Stomach (tissue), 8 donors: ENCODE measurements at regions not wholly inside any gene's neighbourhood (a gene's known extent, or its start where the extent isn't known, plus 50 kb on each side); places are given as distances from the start of the nearest gene placed in this dataset.

Experiments
- DNase-seq, 2 donors: peaks; one replicate each; pipeline versions ENCODE4 v3.0.0 to v3.0.0-alpha.2; 2013 to 2019
- H3K27ac ChIP-seq, 5 donors: fragments of 200-600 bp in 4 of 5; sonication (generic) in 4 of 5; one replicate each; pipeline ENCODE4 v1.5.1; 2013 to 2019; ENCODE audit warnings: mild to moderate bottlenecking in 1 of 5, moderate library complexity in 1 of 5
- H3K27me3 ChIP-seq, 3 donors: fragments of 200-600 bp; sonication (generic); one replicate each; pipeline ENCODE4 v1.5.1; 2017 to 2019; ENCODE audit warnings: mixed run types in 1 of 3
- H3K36me3 ChIP-seq, 4 donors: fragments of 200-600 bp; sonication (generic); 1 replicate in 3 of 4; 2 replicates in 1 of 4; pipeline ENCODE4 v1.5.1; 2016 to 2019
- H3K4me1 ChIP-seq, 4 donors: fragments of 200-600 bp; sonication (generic); one replicate each; pipeline ENCODE4 v1.5.1; 2016 to 2019
- H3K4me3 ChIP-seq, 4 donors: fragments of 200-600 bp; sonication (generic) in 3 of 4; one replicate each; pipeline ENCODE4 v1.5.1; 2016 to 2019; ENCODE audit warnings: mild to moderate bottlenecking in 1 of 4
- H3K9me3 ChIP-seq, 4 donors: fragments of 200-600 bp; sonication (generic); one replicate each; pipeline ENCODE4 v1.5.1; 2016 to 2019
- CTCF ChIP-seq, 7 experiments: fragments of 450-650 bp in 4 of 7; fragments of 200-600 bp in 3 of 7; sonication (generic) in 3 of 7; IDR thresholded peaks; one replicate each; pipeline ENCODE4 v1.5.1; 2016 to 2019; ENCODE audit warnings: antibody characterized with exemption in 7 of 7, control low read depth in 2 of 7, mild to moderate bottlenecking in 1 of 7
- EP300 ChIP-seq: sonication (generic); formaldehyde crosslinking; IDR thresholded peaks from one replicate; pipeline ENCODE4 v1.6.1; 2017; ENCODE audit warnings: antibody characterized with exemption
- POLR2A ChIP-seq, 4 donors: fragments of 450-650 bp; IDR thresholded peaks; one replicate each; pipeline ENCODE4 v1.6.1; 2016; ENCODE audit warnings: antibody characterized with exemption in 4 of 4, control low read depth in 2 of 4, mild to moderate bottlenecking in 1 of 4, moderate library complexity in 1 of 4
- POLR2AphosphoS5 ChIP-seq, 3 donors: sonication (generic); formaldehyde crosslinking; IDR thresholded peaks; one replicate each; pipeline ENCODE4 v1.6.1; 2016; ENCODE audit warnings: antibody characterized with exemption in 3 of 3
- WGBS, 5 donors: extraction: QIAGEN DNeasy Blood & Tissue Kit in 3 of 5; methylation state at CpG; one replicate each; pipeline versions ENCODE4 v1.1.5 to v1.1.7; 2013 to 2018; 5-methylcytosine and 5-hydroxymethylcytosine counted together
- intact Hi-C: fragments of 100-400 bp; cut with DNase I; formaldehyde crosslinking; loops from one replicate; pipeline ENCODE4 v1.15.1; 2023; ENCODE audit warnings: low total_unique reads
- donor health status: healthy with polysubstance abuse.
- donor health status: Bipolar disorder and iron deficiency.
- donor health status: healthy.

- Histone ChIP-seq H3K9me3 (no peaks in the 10 kb centered on the region), H3K4me3 (no peak overlapping the region), H3K36me3 (no peaks in the 10 kb centered on the region), H3K27ac (no peak overlapping the region), H3K27me3 (peaks cover 0 to 10% (median 0%) of the 10 kb centered on the region in 3 donors), H3K4me1 (no peaks in the 10 kb centered on the region)
- TF ChIP-seq POLR2AphosphoS5 (IDR thresholded peaks at IDR 0.05), result no peak
- no peak for TF ChIP-seq CTCF (IDR thresholded peaks at IDR 0.05)
- TF ChIP-seq POLR2A (IDR thresholded peaks at IDR 0.05), result no peak
- TF ChIP-seq EP300, result no peak
- peak in 1 of 2 donors; percentile 42 for DNase-seq
- intact Hi-C loops, result no loop called here
- WGBS, 5 donors, result 57 to 63% (median 60%) methylated on average over 4 of the region's 4 CpGs
Observed at GRCh38 chr6:88538130-88538706, 372.1 kb upstream of the CNR1 start.

DNA sequence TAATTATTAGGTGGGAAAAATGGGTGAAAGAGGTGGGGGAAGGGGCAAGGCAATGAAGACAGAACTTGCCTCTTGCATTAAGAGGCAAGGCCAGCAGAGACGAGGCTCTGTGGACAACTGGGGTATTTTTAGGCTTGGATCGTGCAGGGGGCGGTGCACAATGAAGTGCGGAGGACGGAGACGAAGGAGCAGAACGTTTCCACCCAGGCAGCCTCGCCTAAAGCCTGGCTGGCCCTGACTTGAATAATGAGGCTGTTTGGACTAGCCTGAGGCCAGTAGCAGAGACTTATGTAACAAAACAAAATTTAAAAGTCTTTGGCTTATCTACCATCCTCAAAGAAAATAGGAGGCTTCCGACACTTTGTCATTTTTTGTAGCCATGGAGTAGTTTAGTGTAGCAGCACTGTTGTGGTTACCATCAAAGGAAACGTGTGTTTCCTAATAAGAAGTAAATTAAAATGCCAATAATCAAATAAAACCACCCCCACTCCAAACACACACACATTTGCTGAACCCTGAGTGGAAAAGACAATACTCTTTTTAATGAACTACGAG lies 370.0 kb upstream of the CNR1 start:
- H3K27ac ChIP-seq, result no peak overlapping the region
- H3K4me1 ChIP-seq, result no peaks in the 10 kb centered on the region
- H3K9me3 ChIP-seq, result no peaks in the 10 kb centered on the region
- no peak for TF ChIP-seq EP300
- TF ChIP-seq CTCF (IDR thresholded peaks at IDR 0.05), result no peak
- no peak for TF ChIP-seq POLR2A (IDR thresholded peaks at IDR 0.05)
- TF ChIP-seq POLR2AphosphoS5 (IDR thresholded peaks at IDR 0.05), result no peak
- peaks cover 0 to 10% (median 0%) of the 10 kb centered on the region in 3 donors for H3K27me3 ChIP-seq
- no peak for DNase-seq
- intact Hi-C loops, result no loop called here
- WGBS, 5 donors, result 53 to 66% (median 62%) methylated on average over 11 of the region's 11 CpGs
- no peaks in the 10 kb centered on the region for H3K36me3 ChIP-seq
- no peak overlapping the region for H3K4me3 ChIP-seq

GRCh38 chr6:88535306-88535705 lies 369.2 kb upstream of the CNR1 start:
- Histone ChIP-seq H3K9me3 (no peaks in the 10 kb centered on the region), H3K4me3 (no peak overlapping the region), H3K27me3 (peaks cover 0 to 10% (median 0%) of the 10 kb centered on the region in 3 donors), H3K4me1 (no peaks in the 10 kb centered on the region), H3K27ac (no peak overlapping the region), H3K36me3 (no peaks in the 10 kb centered on the region)
- WGBS, 5 donors, result 17 to 50% (median 47%) methylated on average over 1 of the region's 1 CpG
- no peak for TF ChIP-seq POLR2AphosphoS5 (IDR thresholded peaks at IDR 0.05)
- TF ChIP-seq POLR2A (IDR thresholded peaks at IDR 0.05), result no peak
- TF ChIP-seq EP300, result no peak
- TF ChIP-seq CTCF (IDR thresholded peaks at IDR 0.05), result no peak
- no peak for DNase-seq
- intact Hi-C loops, result no loop called here

DNA sequence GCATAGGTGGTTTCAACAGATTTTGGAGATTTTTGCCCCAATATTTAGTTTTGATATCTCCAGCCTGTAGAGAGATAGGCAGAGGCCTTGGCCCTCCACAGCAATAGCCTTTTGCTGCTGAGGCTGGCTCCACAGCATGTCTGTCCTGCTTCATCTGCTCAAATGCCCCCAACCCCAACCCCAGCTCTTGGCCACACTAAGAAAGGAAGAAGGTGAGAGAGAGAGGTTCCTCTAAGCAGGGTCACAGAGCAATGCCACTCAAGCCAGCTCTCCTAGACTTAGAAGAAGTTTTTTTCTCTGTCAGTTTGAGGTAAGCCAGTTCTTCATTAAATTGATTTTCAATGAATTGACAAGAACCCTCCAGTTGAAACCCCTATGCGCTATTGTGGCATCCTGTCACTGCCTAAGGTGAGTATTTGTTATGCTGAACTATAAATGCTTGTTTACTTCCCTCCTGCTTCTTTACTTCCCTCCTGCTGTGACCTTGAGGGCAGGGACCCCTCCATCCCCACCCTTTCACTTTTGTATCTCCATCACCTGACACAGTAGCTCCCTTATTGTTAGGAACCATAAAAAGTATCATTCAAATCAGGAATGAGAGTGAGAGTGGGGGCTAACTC lies 366.2 kb upstream of the CNR1 start:
- H3K27me3 ChIP-seq, result peaks cover 0 to 10% (median 0%) of the 10 kb centered on the region in 3 donors
- H3K4me1 ChIP-seq, result no peaks in the 10 kb centered on the region
- H3K27ac ChIP-seq, result no peak overlapping the region
- intact Hi-C loops, result no loop called here
- H3K4me3 ChIP-seq, result no peak overlapping the region
- WGBS, 5 donors, result 70 to 96% (median 91%) methylated on average over 1 of the region's 1 CpG
- no peak for DNase-seq
- no peaks in the 10 kb centered on the region for H3K36me3 ChIP-seq
- TF ChIP-seq CTCF (IDR thresholded peaks at IDR 0.05), result no peak
- no peak for TF ChIP-seq POLR2AphosphoS5 (IDR thresholded peaks at IDR 0.05)
- TF ChIP-seq EP300, result no peak
- no peak for TF ChIP-seq POLR2A (IDR thresholded peaks at IDR 0.05)
- H3K9me3 ChIP-seq, result no peaks in the 10 kb centered on the region
